ENCODE measurements at regions not wholly inside any gene's neighbourhood (a gene's known extent, or its start where the extent isn't known, plus 50 kb on each side); places are given as distances from the start of the nearest gene placed in this dataset.
A peak's percentile ranks its signal among the peaks of the same experiment; 100 is the strongest.

DNA sequence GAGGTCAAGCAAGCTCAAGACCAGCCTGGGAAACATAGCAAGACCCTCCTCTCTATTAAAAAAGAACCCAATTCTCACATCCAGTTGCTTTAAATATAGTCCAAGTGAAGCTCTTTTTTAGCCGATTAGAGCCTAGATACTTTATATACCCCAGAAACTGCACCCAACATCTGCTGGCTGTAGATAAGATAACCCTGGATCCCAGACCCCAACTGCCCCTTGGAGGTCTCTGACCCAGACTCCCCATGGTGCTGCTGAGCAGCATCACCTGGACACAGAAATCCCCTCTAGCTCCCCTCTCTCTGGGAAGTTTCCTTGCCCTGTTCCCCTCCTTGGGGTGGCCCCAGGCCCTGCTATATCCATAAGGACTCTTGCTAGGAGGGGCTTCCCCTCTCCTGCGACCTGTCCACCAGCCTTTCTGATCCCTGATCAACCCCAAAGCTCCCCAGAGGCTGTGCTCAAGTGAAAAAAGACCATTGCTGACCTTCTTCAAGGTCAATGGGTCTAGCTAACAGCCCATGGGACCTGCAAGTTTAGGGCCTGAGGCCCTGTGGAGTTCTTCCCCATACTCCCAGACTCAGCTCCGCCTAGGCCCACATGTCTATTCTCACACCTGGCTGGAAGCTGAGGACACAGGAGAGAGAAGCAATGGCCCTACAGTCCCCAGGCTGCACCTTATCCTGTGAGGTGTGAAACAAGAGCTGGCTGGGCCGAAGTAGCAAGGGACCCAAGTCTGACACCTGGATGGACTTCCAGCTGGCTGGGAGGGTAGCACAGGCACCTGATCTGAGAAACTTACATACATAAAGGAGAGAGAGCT is 56.2 kb downstream of the ARL6IP4 start:
- WGBS, 2 donors: 86 to 92% methylated on average over 4 of the region's 4 CpGs
- DNase-seq: no peak
- Histone ChIP-seq H3K9me3 (no peaks in the 10 kb centered on the region), H3K36me3 (peaks cover 0 to 31% (median 15%) of the 10 kb centered on the region in 9 donors), H3K4me3 (no peak overlapping the region), H3K4me1 (peaks cover 0 to 20% (median 9%) of the 10 kb centered on the region in 9 donors), H3K27ac (no peak overlapping the region), H3K27me3 (no peaks in the 10 kb centered on the region)
- TF ChIP-seq, protein P1, sequence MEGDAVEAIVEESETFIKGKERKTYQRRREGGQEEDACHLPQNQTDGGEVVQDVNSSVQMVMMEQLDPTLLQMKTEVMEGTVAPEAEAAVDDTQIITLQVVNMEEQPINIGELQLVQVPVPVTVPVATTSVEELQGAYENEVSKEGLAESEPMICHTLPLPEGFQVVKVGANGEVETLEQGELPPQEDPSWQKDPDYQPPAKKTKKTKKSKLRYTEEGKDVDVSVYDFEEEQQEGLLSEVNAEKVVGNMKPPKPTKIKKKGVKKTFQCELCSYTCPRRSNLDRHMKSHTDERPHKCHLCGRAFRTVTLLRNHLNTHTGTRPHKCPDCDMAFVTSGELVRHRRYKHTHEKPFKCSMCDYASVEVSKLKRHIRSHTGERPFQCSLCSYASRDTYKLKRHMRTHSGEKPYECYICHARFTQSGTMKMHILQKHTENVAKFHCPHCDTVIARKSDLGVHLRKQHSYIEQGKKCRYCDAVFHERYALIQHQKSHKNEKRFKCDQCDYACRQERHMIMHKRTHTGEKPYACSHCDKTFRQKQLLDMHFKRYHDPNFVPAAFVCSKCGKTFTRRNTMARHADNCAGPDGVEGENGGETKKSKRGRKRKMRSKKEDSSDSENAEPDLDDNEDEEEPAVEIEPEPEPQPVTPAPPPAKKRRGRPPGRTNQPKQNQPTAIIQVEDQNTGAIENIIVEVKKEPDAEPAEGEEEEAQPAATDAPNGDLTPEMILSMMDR (IDR thresholded peaks at IDR 0.05): no peak
- intact Hi-C loops (cut with DNase I): loop anchor here in 1 of 10 donors (5.0 kb wide), 1 partner anchor 116 kb away; the partner anchor contains the start of gene PITPNM2
- ATAC-seq: no peak

DNA sequence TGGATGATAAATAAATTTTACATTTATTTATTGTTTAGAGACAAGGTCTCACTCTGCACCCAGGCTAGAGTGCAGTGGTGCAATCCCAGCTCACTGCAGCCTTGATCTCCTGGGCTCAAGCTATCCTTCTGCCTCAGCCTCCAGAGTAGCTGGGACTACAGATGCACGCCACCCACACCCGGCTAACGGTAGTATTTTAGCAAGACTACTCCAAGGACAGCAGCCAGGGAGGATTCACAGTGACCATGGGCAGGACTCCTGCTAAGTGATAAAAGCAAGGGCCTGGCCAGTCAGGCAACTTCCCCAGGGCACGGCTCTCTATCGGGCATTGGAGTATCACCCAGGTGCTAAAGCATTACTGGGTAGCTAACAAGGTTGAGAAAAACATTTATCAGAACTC is 55.4 kb downstream of the ARL6IP4 start:
- H3K36me3 ChIP-seq: peaks cover 0 to 38% (median 16%) of the 10 kb centered on the region in 9 donors
- no peaks in the 10 kb centered on the region for H3K27me3 ChIP-seq
- H3K4me3 ChIP-seq: no peak overlapping the region
- WGBS, 2 donors: 87 to 89% methylated on average over 5 of the region's 5 CpGs
- H3K9me3 ChIP-seq: no peaks in the 10 kb centered on the region
- TF ChIP-seq, protein P1 (IDR thresholded peaks at IDR 0.05): no peak
- intact Hi-C loops (cut with DNase I): loop anchor here in 1 of 10 donors (5.0 kb wide), 1 partner anchor 116 kb away; the partner anchor contains the start of gene PITPNM2
- H3K27ac ChIP-seq: no peak overlapping the region
- no peak for DNase-seq
- peaks cover 0 to 20% (median 9%) of the 10 kb centered on the region in 9 donors for H3K4me1 ChIP-seq
- no peak for ATAC-seq

DNA sequence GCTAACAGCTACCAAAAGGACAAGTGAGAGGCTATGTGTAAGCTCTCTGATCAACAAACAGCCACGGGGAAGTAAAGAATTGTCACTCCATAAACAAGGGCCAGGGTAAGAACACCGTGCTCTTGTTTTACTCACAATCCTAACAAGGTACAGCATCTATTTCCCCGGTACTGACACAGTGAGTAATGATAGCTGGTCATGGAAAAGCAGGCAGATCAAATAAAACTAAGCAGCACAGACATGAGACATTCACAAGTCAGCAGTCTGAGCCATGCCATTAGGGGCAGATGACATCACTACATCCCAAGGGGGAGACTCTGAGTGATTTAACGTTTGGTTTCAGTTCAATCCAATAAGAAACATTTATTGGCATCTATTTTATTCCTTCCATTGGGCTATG is 54.4 kb downstream of the ARL6IP4 start:
- Histone ChIP-seq H3K27me3 (no peaks in the 10 kb centered on the region), H3K4me3 (no peak overlapping the region), H3K4me1 (peaks cover 0 to 20% (median 9%) of the 10 kb centered on the region in 9 donors), H3K36me3 (peaks cover 0 to 47% (median 16%) of the 10 kb centered on the region in 9 donors), H3K9me3 (no peaks in the 10 kb centered on the region), H3K27ac (no peak overlapping the region)
- DNase-seq: no peak
- WGBS, 2 donors: 59 to 61% methylated on average over 4 of the region's 4 CpGs
- TF ChIP-seq, protein P1 (IDR thresholded peaks at IDR 0.05): no peak
- ATAC-seq: peak in 5 of 8 donors; percentile 25 to 45 (median 35)
- intact Hi-C loops (cut with DNase I): loop anchor here in 1 of 10 donors (5.0 kb wide), 1 partner anchor 117 kb away; the partner anchor contains the start of gene PITPNM2

DNA sequence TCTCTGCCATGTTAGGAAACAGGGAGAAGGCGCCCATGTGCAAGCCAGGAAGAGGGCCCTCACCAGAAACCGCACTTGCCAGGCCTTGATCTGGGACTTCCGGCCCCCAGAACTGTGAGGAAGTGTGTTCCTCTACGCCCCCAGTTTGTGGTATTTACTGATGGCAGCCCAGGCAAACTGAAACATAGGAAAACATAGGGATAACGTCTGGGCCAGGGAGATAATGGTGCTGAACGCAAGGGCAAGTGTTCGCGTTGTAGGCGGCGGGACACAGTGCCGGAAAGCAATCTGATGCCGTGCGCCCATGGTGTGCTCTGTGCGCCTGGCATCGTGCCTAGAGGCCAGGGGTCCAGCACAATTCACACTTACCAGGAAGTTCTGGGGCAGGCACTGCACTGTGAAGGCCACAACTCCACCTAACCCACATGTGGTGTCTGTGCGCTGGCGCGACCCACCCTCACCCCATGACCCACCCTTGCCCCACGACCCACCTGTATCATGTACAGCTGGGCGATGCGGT is 53.6 kb downstream of the ARL6IP4 start:
- intact Hi-C loops (cut with DNase I): no loop called here
- peaks cover 0 to 54% (median 16%) of the 10 kb centered on the region in 9 donors for H3K36me3 ChIP-seq
- no peak overlapping the region for H3K4me3 ChIP-seq
- H3K4me1 ChIP-seq: peaks cover 0 to 20% (median 9%) of the 10 kb centered on the region in 9 donors
- no peaks in the 10 kb centered on the region for H3K27me3 ChIP-seq
- H3K9me3 ChIP-seq: no peaks in the 10 kb centered on the region
- TF ChIP-seq, protein P1 (IDR thresholded peaks at IDR 0.05): no peak
- H3K27ac ChIP-seq: no peak overlapping the region
- WGBS, 2 donors: 68 to 84% methylated on average over 21 of the region's 21 CpGs
- ATAC-seq: peak in 2 of 8 donors; percentile 25 to 26
- no peak for DNase-seq

Measured in heart right ventricle (tissue), 16 donors.